ENCODE measurements at regions not wholly inside any gene's neighbourhood (a gene's known extent, or its start where the extent isn't known, plus 50 kb on each side); places are given as distances from the start of the nearest gene placed in this dataset.

DNA sequence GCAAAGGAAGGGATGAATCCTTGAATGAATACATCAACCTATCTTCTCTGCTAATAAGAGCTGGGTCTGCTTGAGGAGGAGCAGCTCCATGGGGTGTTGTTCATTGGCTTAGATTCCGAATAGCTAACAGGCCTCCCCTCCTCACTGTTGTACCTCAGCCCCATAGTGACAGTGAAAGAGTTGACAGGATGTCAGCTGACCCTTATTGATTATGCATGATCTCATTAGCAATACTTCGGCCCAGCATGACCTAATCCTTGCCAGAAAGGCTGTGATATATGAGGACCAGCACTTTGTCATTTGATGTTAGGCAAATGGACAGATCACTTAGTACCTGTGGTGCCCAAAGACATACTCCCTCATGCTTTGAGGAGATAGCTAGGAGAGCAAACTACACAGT, 1333.7 kb upstream of the CELF4 start:
- DNase-seq (no peak), FAIRE-seq (no peak)
- H3K27ac ChIP-seq (ENCODE audit: low read depth in 2 of 2, low read length in 2 of 2): no peak overlapping the region
- H3K4me3 ChIP-seq (ENCODE audit: low read length in 3 of 3): no peak overlapping the region
- no peaks in the 10 kb centered on the region for H3K4me1 ChIP-seq (ENCODE audit: control insufficient read depth in 2 of 3, insufficient read depth in 2 of 3, low read depth in 1 of 3, low read length in 3 of 3)
- intact Hi-C loops (cut with DNase I): no loop called here
- H3K9ac ChIP-seq (ENCODE audit: low read length in 3 of 3): no peak overlapping the region
- TF ChIP-seq, protein P1, sequence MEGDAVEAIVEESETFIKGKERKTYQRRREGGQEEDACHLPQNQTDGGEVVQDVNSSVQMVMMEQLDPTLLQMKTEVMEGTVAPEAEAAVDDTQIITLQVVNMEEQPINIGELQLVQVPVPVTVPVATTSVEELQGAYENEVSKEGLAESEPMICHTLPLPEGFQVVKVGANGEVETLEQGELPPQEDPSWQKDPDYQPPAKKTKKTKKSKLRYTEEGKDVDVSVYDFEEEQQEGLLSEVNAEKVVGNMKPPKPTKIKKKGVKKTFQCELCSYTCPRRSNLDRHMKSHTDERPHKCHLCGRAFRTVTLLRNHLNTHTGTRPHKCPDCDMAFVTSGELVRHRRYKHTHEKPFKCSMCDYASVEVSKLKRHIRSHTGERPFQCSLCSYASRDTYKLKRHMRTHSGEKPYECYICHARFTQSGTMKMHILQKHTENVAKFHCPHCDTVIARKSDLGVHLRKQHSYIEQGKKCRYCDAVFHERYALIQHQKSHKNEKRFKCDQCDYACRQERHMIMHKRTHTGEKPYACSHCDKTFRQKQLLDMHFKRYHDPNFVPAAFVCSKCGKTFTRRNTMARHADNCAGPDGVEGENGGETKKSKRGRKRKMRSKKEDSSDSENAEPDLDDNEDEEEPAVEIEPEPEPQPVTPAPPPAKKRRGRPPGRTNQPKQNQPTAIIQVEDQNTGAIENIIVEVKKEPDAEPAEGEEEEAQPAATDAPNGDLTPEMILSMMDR (IDR thresholded peaks at IDR 0.05; ENCODE audit: borderline replicate concordance, extremely low read depth, insufficient read depth): no peak
- H3K9me3 ChIP-seq (ENCODE audit: control insufficient read depth in 2 of 3, insufficient read depth in 1 of 3, low read length in 3 of 3): no peaks in the 10 kb centered on the region
- no peaks in the 10 kb centered on the region for H3K36me3 ChIP-seq (ENCODE audit: control insufficient read depth in 2 of 3, insufficient read depth in 3 of 3, low read length in 3 of 3)
- no peaks in the 10 kb centered on the region for H3K27me3 ChIP-seq (ENCODE audit: control insufficient read depth, insufficient read depth, low read length)

- DNase-seq: no peak
- TF ChIP-seq, protein P1 (IDR thresholded peaks at IDR 0.05; ENCODE audit: borderline replicate concordance, extremely low read depth, insufficient read depth): no peak
- Histone ChIP-seq H3K36me3 (ENCODE audit: control insufficient read depth in 2 of 3, insufficient read depth in 3 of 3, low read length in 3 of 3) (no peaks in the 10 kb centered on the region), H3K27me3 (ENCODE audit: control insufficient read depth, insufficient read depth, low read length) (no peaks in the 10 kb centered on the region), H3K9ac (ENCODE audit: low read length in 3 of 3) (no peak overlapping the region), H3K9me3 (ENCODE audit: control insufficient read depth in 2 of 3, insufficient read depth in 1 of 3, low read length in 3 of 3) (no peaks in the 10 kb centered on the region), H3K4me1 (ENCODE audit: control insufficient read depth in 2 of 3, insufficient read depth in 2 of 3, low read depth in 1 of 3, low read length in 3 of 3) (no peaks in the 10 kb centered on the region), H3K4me3 (ENCODE audit: low read length in 3 of 3) (no peak overlapping the region), H3K27ac (ENCODE audit: low read depth in 2 of 2, low read length in 2 of 2) (no peak overlapping the region)
- intact Hi-C loops (cut with DNase I): no loop called here
- no peak for FAIRE-seq
Measured at GRCh38 chr18:38898167-38898566, 1332.6 kb upstream of the CELF4 start.

DNA sequence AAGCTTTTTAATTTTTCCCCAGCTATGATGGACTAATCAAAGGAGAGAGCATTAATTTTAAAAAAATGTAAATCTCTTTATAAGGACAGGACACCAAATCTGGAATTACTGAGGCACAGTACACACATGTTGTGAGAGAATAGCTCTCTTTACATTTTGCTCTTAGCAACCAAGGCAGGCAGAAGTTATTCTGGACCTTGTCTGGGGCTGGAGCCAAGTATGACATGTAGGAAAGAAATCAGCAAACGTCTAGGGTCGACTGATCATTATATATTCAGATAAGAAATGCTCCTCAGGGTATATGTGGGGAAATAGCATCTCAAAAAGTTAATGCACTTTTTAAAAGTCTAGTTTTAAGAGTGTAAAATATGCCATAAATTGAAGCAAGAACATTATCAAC, 1330.0 kb upstream of the CELF4 start:
- H3K9ac ChIP-seq (ENCODE audit: low read length in 3 of 3): no peak overlapping the region
- H3K9me3 ChIP-seq (ENCODE audit: control insufficient read depth in 2 of 3, insufficient read depth in 1 of 3, low read length in 3 of 3): no peaks in the 10 kb centered on the region
- TF ChIP-seq, protein P1 (IDR thresholded peaks at IDR 0.05; ENCODE audit: borderline replicate concordance, extremely low read depth, insufficient read depth): no peak
- intact Hi-C loops (cut with DNase I): no loop called here
- no peaks in the 10 kb centered on the region for H3K36me3 ChIP-seq (ENCODE audit: control insufficient read depth in 2 of 3, insufficient read depth in 3 of 3, low read length in 3 of 3)
- FAIRE-seq (no peak), DNase-seq (peak in 1 of 5 donors; percentile 27)
- no peak overlapping the region for H3K27ac ChIP-seq (ENCODE audit: low read depth in 2 of 2, low read length in 2 of 2)
- no peak overlapping the region for H3K4me3 ChIP-seq (ENCODE audit: low read length in 3 of 3)
- H3K27me3 ChIP-seq (ENCODE audit: control insufficient read depth, insufficient read depth, low read length): no peaks in the 10 kb centered on the region
- no peaks in the 10 kb centered on the region for H3K4me1 ChIP-seq (ENCODE audit: control insufficient read depth in 2 of 3, insufficient read depth in 2 of 3, low read depth in 1 of 3, low read length in 3 of 3)

- TF ChIP-seq, protein P1 (IDR thresholded peaks at IDR 0.05; ENCODE audit: borderline replicate concordance, extremely low read depth, insufficient read depth): no peak
- DNase-seq: no peak
- intact Hi-C loops (cut with DNase I): no loop called here
- Histone ChIP-seq H3K27me3 (ENCODE audit: control insufficient read depth, insufficient read depth, low read length) (no peaks in the 10 kb centered on the region), H3K4me3 (ENCODE audit: low read length in 3 of 3) (no peak overlapping the region), H3K4me1 (ENCODE audit: control insufficient read depth in 2 of 3, insufficient read depth in 2 of 3, low read depth in 1 of 3, low read length in 3 of 3) (no peaks in the 10 kb centered on the region), H3K36me3 (ENCODE audit: control insufficient read depth in 2 of 3, insufficient read depth in 3 of 3, low read length in 3 of 3) (no peaks in the 10 kb centered on the region), H3K9me3 (ENCODE audit: control insufficient read depth in 2 of 3, insufficient read depth in 1 of 3, low read length in 3 of 3) (no peaks in the 10 kb centered on the region), H3K27ac (ENCODE audit: low read depth in 2 of 2, low read length in 2 of 2) (no peak overlapping the region), H3K9ac (ENCODE audit: low read length in 3 of 3) (no peak overlapping the region)
- FAIRE-seq: no peak
Measured at GRCh38 chr18:38887671-38888020, 1322.0 kb upstream of the CELF4 start.
